SK-N-SH treated with all-trans-retinoic acid at 6 μM for 48 hours (cell line): ENCODE measurements at regions not wholly inside any gene's neighbourhood (a gene's known extent, or its start where the extent isn't known, plus 50 kb on each side); places are given as distances from the start of the nearest gene placed in this dataset.
"Not testable (repeated sequence)": the region's sequence is repeated elsewhere in the genome, so short reads cannot be mapped to it uniquely, and the experiment has no call there.

Experiments
- ATAC-seq: fragments of 200-7000 bp; cut with Tn5 transposase; 3 replicates; pipeline ENCODE4 v1.9.1; 2020; ENCODE audit warnings: mild to moderate bottlenecking, moderate library complexity
- ARNTL ChIP-seq: fragments of 450-650 bp; formaldehyde crosslinking; IDR thresholded peaks from 2 replicates; pipeline ENCODE4 v1.5.0; 2020; ENCODE audit warnings: low read depth, mild to moderate bottlenecking, moderate library complexity, borderline replicate concordance
- BACH2 ChIP-seq: fragments of 250-450 bp; sonication (Bioruptor Pico); IDR thresholded peaks from 2 replicates; pipeline ENCODE4 v1.9.0; 2021; ENCODE audit warnings: mild to moderate bottlenecking, borderline replicate concordance
- CSDC2 ChIP-seq: fragments of 250-450 bp; sonication (Bioruptor Pico); IDR thresholded peaks from 2 replicates; pipeline ENCODE4 v1.5.0; 2020; ENCODE audit warnings: mild to moderate bottlenecking, moderate library complexity
- CSRNP3 ChIP-seq: fragments of 250-450 bp; sonication (Bioruptor Pico); IDR thresholded peaks from 2 replicates; pipeline ENCODE4 v1.5.1; 2021; ENCODE audit warnings: mild to moderate bottlenecking, moderate library complexity
- GLIS3 ChIP-seq: fragments of 250-450 bp; sonication (Bioruptor Pico); IDR thresholded peaks from 2 replicates; pipeline ENCODE4 v1.5.0; 2020; ENCODE audit warnings: mild to moderate bottlenecking, moderate library complexity
- ISL1 ChIP-seq: fragments of 250-450 bp; sonication (Bioruptor Pico); IDR thresholded peaks from 2 replicates; pipeline ENCODE4 v2.1.2; 2022; ENCODE audit warnings: mild to moderate bottlenecking, moderate library complexity
- OSR1 ChIP-seq: fragments of 250-450 bp; sonication (Bioruptor Pico); IDR thresholded peaks from 2 replicates; pipeline ENCODE4 v1.8.0; 2022; ENCODE audit warnings: moderate library complexity, mild to moderate bottlenecking, inconsistent platforms
- PATZ1 ChIP-seq: fragments of 250-450 bp; sonication (Bioruptor Pico); IDR thresholded peaks from 2 replicates; pipeline ENCODE4 v1.8.0; 2020; ENCODE audit warnings: mild to moderate bottlenecking, moderate library complexity, borderline replicate concordance
- POU6F1 ChIP-seq: fragments of 250-450 bp; sonication (Bioruptor Pico); IDR thresholded peaks from 2 replicates; pipeline ENCODE4 v1.8.0; 2021; ENCODE audit warnings: low read depth, mild to moderate bottlenecking, moderate library complexity, borderline replicate concordance
- PPARA ChIP-seq: fragments of 250-450 bp; sonication (Bioruptor Pico); IDR thresholded peaks from 2 replicates; pipeline ENCODE4 v1.5.0; 2020; ENCODE audit warnings: mild to moderate bottlenecking, borderline replicate concordance
- RARB ChIP-seq: fragments of 250-450 bp; sonication (Bioruptor Pico); IDR thresholded peaks from 2 replicates; pipeline ENCODE4 v1.8.0; 2021; ENCODE audit warnings: mild to moderate bottlenecking, moderate library complexity
- SNAI2 ChIP-seq: fragments of 250-450 bp; sonication (Bioruptor Pico); IDR thresholded peaks from 2 replicates; pipeline ENCODE4 v1.5.0; 2020; ENCODE audit warnings: mild to moderate bottlenecking, moderate library complexity
- TCF4 ChIP-seq: fragments of 250-450 bp; sonication (Bioruptor Pico); IDR thresholded peaks from 2 replicates; pipeline ENCODE4 v1.8.0; 2021; ENCODE audit warnings: mild to moderate bottlenecking, moderate library complexity, borderline replicate concordance
- TOX ChIP-seq: fragments of 250-450 bp; sonication (Bioruptor Pico); IDR thresholded peaks from 2 replicates; pipeline ENCODE4 v1.8.0; 2021; ENCODE audit warnings: mild to moderate bottlenecking, moderate library complexity, borderline replicate concordance
- TSHZ2 ChIP-seq: fragments of 250-450 bp; sonication (Bioruptor Pico); IDR thresholded peaks from 2 replicates; pipeline ENCODE4 v1.5.0; 2020; ENCODE audit warnings: mild to moderate bottlenecking, moderate library complexity
- ZC3H10 ChIP-seq: fragments of 250-450 bp; sonication (Bioruptor Pico); IDR thresholded peaks from 2 replicates; pipeline ENCODE4 v1.5.1; 2021; ENCODE audit warnings: mild to moderate bottlenecking, moderate library complexity
- ZFP30 ChIP-seq: fragments of 450-650 bp; formaldehyde crosslinking; IDR thresholded peaks from 2 replicates; pipeline ENCODE4 v1.5.0; 2022; ENCODE audit warnings: mild to moderate bottlenecking, moderate library complexity
- ZNF565 ChIP-seq: fragments of 450-650 bp; formaldehyde crosslinking; conservative IDR thresholded peaks from 2 replicates; pipeline ENCODE4 v1.5.0; 2020; ENCODE audit warnings: low read depth, mild to moderate bottlenecking, moderate library complexity
- ZNF70 ChIP-seq: fragments of 450-650 bp; formaldehyde crosslinking; IDR thresholded peaks from 2 replicates; pipeline ENCODE4 v1.5.0; 2020; ENCODE audit warnings: mild to moderate bottlenecking, moderate library complexity

- ATAC-seq: no peak
- TF ChIP-seq GLIS3 (no peak), OSR1 (no peak), RARB (CRISPR knock-in tag) (no peak), ZNF565 (CRISPR knock-in tag) (no peak), ZNF70 (CRISPR knock-in tag) (no peak), ISL1 (CRISPR knock-in tag) (no peak), PATZ1 (no peak), TSHZ2 (CRISPR knock-in tag) (no peak), ZC3H10 (CRISPR knock-in tag) (no peak), CSRNP3 (CRISPR knock-in tag) (no peak)
Measured at GRCh38 chr2:236835307-236836024, 250.2 kb upstream of the COPS8 start.

- not testable (repeated sequence) for ATAC-seq
Measured at GRCh38 chr2:236836028-236836427, 249.7 kb upstream of the COPS8 start.

GRCh38 chr2:236840215-236840614, 245.5 kb upstream of the COPS8 start:
- no peak for ATAC-seq
- TF ChIP-seq RARB (CRISPR knock-in tag) (no peak), GLIS3 (no peak), ISL1 (CRISPR knock-in tag) (peak; percentile 38; the same call in 1 of the 2 replicates), OSR1 (no peak), ARNTL (no peak), POU6F1 (CRISPR knock-in tag) (no peak), ZFP30 (CRISPR knock-in tag) (no peak), BACH2 (CRISPR knock-in tag) (no peak), TOX (CRISPR knock-in tag) (no peak), SNAI2 (CRISPR knock-in tag) (no peak), ZNF70 (CRISPR knock-in tag) (no peak), PATZ1 (no peak), ZC3H10 (CRISPR knock-in tag) (no peak), ZNF565 (CRISPR knock-in tag) (no peak), TCF4 (peak; percentile 44; the same call in 1 of the 2 replicates), PPARA (CRISPR knock-in tag) (no peak), CSDC2 (CRISPR knock-in tag) (no peak)
- TF ChIP-seq, all 23 proteins: peak for 2
